ENCODE measurements at regions not wholly inside any gene's neighbourhood (a gene's known extent, or its start where the extent isn't known, plus 50 kb on each side); places are given as distances from the start of the nearest gene placed in this dataset.

DNA sequence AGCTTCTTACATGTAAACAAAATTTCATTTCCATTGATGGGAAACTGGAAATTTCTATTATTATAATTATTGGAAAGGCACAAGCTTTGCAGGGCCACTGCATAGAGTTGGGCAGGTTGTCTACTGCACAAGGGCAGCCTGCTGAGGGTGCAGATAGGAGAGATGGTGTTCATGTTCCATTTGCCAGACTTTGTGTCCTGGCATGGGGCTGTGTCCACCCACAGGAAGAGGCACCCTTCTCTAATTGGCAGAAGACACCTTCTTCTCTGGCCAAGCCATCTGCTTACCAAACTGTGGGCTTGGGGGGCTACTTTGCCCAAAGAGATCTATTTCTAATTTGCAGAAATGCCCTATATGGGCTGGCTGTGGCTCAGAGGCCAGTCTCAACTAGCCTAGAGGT, 140.7 kb downstream of the GATB start:
- intact Hi-C loops (cut with micrococcal nuclease) = no loop called here
- no peak for DNase-seq (ENCODE audit: extremely low read depth in 1 of 4, low spot score in 3 of 4)
- Histone ChIP-seq H3K9me3 (replicated peaks; ENCODE audit: control insufficient read depth, insufficient read depth, low read depth, low read length) (no peaks in the 10 kb centered on the region), H3K27me3 (ENCODE audit: control insufficient read depth in 2 of 2, insufficient read depth in 2 of 2, low read length in 2 of 2) (peaks cover 3 to 17% of the 10 kb centered on the region in 2 experiments; a peak in 4 of 5 replicates), H4K20me1 (replicated peaks; ENCODE audit: control insufficient read depth, insufficient read depth, low read length) (no peaks in the 10 kb centered on the region), H3K79me2 (ENCODE audit: control insufficient read depth, insufficient read depth, low read length) (no peaks in the 10 kb centered on the region), H3K27ac (ENCODE audit: extremely low read depth, low read depth, low read length) (no peak overlapping the region), H3K9me1 (ENCODE audit: control insufficient read depth, insufficient read depth, low read length) (no peaks in the 10 kb centered on the region), H3K9ac (ENCODE audit: insufficient read depth in 1 of 2, low read depth in 2 of 2, low read length in 2 of 2) (no peak overlapping the region), H3K4me3 (no peak overlapping the region), H2AFZ (ENCODE audit: low read depth, low read length) (no peak overlapping the region), H3K4me2 (ENCODE audit: insufficient read depth, low read length) (no peak overlapping the region), H3K4me1 (replicated peaks in 1 of 2; ENCODE audit: control insufficient read depth in 2 of 2, insufficient read depth in 2 of 2, low read length in 2 of 2) (no peaks in the 10 kb centered on the region), H3K36me3 (ENCODE audit: control insufficient read depth, insufficient read depth, low read length) (no peaks in the 10 kb centered on the region)
- POLR2A ChIA-PET = no interaction called here
- ATAC-seq = no peak
- FAIRE-seq = no peak
- in situ Hi-C loops (cut with MboI) = no loop called here
- CTCF ChIA-PET (ENCODE audit: low intra/inter-chr PET ratio) = no interaction called here
- BruUV-seq (replicated peaks) = no TSS peak
- TF ChIP-seq NR4A1 (CRISPR knock-in tag; IDR thresholded peaks at IDR 0.05) (no peak), NR4A1 (tag; IDR thresholded peaks at IDR 0.05) (no peak), NFIX (CRISPR knock-in tag; IDR thresholded peaks at IDR 0.05; ENCODE audit: low read depth) (no peak), ZNF830 (CRISPR knock-in tag; IDR thresholded peaks at IDR 0.05) (no peak), PTBP1 (IDR thresholded peaks at IDR 0.05; ENCODE audit: low read depth, low read length) (no peak), RBM34 (IDR thresholded peaks at IDR 0.05; ENCODE audit: borderline replicate concordance, insufficient read depth, low read length) (no peak), EHMT2 (IDR thresholded peaks at IDR 0.05) (no peak), HMBOX1 (IDR thresholded peaks at IDR 0.05) (no peak), RBM17 (IDR thresholded peaks at IDR 0.05; ENCODE audit: borderline replicate concordance, low read depth, low read length) (no peak), MYC (IDR thresholded peaks at IDR 0.05; ENCODE audit: low read depth, low read length) (no peak), MYC (CRISPR knock-in tag; IDR thresholded peaks at IDR 0.05; ENCODE audit: borderline replicate concordance, low read depth) (no peak), ZNF512 (tag; IDR thresholded peaks at IDR 0.05) (no peak), ARID2 (IDR thresholded peaks at IDR 0.05) (no peak)
- TF ChIP-seq, protein P1, sequence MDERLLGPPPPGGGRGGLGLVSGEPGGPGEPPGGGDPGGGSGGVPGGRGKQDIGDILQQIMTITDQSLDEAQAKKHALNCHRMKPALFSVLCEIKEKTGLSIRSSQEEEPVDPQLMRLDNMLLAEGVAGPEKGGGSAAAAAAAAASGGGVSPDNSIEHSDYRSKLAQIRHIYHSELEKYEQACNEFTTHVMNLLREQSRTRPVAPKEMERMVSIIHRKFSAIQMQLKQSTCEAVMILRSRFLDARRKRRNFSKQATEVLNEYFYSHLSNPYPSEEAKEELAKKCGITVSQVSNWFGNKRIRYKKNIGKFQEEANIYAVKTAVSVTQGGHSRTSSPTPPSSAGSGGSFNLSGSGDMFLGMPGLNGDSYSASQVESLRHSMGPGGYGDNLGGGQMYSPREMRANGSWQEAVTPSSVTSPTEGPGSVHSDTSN (CRISPR knock-in tag; IDR thresholded peaks at IDR 0.05; ENCODE audit: low read depth) = no peak
- TF ChIP-seq, protein P1 (tag; conservative IDR thresholded peaks at IDR 0.05; ENCODE audit: low read depth) = no peak
- TF ChIP-seq, protein P2, sequence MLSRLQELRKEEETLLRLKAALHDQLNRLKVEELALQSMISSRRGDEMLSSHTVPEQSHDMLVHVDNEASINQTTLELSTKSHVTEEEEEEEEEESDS (CRISPR knock-in tag; IDR thresholded peaks at IDR 0.05) = no peak
- TF ChIP-seq, protein P3, sequence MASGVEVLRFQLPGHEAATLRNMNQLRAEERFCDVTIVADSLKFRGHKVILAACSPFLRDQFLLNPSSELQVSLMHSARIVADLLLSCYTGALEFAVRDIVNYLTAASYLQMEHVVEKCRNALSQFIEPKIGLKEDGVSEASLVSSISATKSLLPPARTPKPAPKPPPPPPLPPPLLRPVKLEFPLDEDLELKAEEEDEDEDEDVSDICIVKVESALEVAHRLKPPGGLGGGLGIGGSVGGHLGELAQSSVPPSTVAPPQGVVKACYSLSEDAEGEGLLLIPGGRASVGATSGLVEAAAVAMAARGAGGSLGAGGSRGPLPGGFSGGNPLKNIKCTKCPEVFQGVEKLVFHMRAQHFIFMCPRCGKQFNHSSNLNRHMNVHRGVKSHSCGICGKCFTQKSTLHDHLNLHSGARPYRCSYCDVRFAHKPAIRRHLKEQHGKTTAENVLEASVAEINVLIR (CRISPR knock-in tag; IDR thresholded peaks at IDR 0.05) = no peak
- TF ChIP-seq, protein P4, sequence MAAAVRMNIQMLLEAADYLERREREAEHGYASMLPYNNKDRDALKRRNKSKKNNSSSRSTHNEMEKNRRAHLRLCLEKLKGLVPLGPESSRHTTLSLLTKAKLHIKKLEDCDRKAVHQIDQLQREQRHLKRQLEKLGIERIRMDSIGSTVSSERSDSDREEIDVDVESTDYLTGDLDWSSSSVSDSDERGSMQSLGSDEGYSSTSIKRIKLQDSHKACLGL (CRISPR knock-in tag; IDR thresholded peaks at IDR 0.05; ENCODE audit: borderline replicate concordance, poor library complexity, severe bottlenecking) = no peak
